TTC549 (cell line): ENCODE measurements at regions not wholly inside any gene's neighbourhood (a gene's known extent, or its start where the extent isn't known, plus 50 kb on each side); places are given as distances from the start of the nearest gene placed in this dataset.

Experiments used
- FAIRE-seq: peaks from 2 replicates; lab custom pipeline; 2012; peaks lifted over from hg19 to GRCh38; lab: Jason Lieb, UNC

DNA sequence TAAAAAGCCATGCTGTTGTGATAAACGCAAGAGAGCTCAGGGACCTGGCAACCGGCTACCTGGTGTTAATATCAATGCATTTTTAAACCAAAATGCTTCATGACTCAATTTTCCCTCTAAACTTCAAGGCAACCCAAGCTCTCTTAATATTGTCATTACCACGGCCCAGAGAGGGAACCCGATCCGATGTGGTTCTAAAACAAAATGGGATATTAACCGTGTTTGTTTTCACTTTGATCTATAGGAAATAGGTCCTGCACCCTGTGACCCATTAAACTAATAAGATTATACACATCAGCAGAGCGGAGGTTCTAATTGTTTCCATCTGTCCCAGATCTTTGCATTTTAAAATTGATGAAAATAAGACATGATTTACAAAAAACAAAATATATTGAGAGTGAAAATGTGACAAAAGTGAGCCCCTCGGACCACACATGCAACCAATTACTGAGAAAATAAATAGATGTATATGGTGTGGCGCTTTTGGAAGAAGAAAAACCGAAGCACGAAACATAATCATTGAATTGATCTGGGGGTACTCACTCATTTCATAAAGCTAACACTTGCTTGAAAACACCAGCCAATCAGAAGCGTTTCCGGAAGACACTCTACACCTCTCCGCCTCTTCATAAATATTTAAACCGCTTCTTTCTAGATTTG, 290.3 kb upstream of the NFE2L3 start:
- no peak for FAIRE-seq

DNA sequence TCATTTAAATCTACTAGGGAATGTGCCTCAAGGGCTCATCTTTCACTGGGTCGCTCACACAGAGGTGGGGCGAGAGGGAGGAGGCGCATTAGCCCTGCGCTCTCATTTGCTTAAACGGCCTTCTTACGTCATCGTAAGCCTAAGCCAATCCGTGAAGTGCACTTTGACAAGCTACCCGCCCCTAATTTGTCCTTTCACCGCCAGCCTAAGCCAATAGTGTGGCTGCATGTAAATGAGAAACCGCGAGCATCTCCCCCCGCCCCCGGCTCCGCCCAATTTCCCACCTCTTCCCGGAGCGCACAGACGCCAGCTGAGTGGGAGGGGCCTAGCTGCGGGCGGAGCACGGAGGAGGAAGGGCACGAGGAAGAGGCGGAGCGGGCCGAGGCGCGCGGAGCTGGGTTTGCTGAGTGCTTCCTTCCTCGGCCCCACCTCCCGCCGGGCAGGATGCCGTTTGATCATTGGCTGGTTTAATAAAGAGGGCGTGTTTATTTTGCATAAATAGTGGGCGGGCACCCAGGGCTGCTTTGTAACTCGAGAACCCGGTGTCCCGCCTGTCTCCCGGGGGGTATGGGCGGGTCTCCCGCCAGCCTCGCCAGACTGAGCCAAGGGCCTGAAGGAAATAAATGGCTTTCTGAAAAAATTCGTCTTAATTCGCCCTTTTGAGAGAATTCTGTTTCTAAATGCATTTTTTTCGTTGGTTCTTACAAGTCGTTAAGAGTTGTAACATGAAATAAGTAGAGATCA, 289.6 kb upstream of the NFE2L3 start:
- peak; percentile 99 for FAIRE-seq

DNA sequence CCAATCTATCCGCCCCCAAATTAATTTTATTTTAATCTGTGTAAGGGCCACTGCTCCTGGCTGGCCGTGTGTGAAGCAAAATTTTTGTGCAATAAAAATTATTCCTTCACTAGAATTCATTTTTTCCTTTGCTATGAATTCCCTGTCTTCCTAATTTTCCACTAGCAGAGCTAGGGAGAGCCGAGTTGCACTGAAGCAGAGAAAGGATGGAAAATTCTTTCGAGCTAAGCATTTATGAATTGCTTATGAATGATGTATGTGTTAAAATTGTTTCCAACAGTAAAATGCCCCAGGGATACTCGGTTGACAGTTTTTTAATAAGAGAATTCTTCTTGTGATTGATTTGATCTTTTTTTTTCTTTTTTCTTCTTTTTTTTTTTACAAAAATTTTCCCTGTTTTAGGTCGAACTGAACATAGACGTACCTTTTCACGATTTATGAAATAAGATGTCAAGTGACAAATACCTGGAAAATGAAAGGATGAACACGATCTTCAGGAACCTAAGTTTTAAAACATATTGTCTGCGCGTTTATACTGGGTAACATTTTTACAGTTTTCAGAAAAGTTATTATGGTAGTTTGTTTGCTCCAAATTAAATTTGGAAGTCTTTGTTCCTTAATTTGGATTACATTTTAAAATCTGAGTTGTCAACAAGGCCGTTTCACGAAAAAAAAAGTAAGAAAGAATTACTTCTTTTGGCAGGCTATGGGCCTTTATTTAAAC, 288.8 kb upstream of the NFE2L3 start:
- no peak for FAIRE-seq

DNA sequence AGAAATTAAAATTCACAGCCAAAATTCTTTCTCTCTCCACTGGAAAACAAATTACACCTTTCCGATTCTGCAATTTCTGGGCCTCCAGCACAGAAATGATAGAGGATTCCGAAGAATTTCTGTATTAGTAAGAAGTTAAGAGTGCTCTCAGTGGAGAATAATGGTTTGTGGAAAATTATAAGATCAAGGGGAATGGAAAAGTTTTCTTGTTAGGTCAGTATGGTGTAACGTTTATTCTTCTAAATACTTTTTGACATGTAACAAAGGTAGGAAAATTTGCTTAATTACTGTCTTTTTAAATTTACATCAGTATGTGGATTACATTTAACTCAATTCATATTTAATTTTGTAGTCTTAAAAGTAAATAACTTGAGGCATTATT, 288.3 kb upstream of the NFE2L3 start:
- FAIRE-seq = no peak

DNA sequence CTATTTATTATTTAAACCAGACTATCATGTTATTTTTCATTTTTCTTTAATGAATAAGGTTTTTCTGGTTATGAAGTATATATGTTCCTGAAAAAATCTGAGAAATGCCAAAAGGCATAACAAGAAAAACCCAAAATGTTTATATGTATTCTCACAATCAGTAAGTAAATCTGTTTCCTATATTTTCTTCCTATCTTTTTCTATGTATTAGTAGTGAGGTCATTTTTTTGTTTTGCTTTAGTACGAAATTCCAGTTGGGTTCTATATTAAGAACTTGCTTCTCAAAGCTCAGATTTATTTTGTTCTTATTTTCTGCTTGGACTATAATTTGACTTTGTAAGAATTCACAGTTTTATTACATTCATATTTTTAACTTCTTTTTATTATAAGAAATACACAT, 287.5 kb upstream of the NFE2L3 start:
- FAIRE-seq = no peak

DNA sequence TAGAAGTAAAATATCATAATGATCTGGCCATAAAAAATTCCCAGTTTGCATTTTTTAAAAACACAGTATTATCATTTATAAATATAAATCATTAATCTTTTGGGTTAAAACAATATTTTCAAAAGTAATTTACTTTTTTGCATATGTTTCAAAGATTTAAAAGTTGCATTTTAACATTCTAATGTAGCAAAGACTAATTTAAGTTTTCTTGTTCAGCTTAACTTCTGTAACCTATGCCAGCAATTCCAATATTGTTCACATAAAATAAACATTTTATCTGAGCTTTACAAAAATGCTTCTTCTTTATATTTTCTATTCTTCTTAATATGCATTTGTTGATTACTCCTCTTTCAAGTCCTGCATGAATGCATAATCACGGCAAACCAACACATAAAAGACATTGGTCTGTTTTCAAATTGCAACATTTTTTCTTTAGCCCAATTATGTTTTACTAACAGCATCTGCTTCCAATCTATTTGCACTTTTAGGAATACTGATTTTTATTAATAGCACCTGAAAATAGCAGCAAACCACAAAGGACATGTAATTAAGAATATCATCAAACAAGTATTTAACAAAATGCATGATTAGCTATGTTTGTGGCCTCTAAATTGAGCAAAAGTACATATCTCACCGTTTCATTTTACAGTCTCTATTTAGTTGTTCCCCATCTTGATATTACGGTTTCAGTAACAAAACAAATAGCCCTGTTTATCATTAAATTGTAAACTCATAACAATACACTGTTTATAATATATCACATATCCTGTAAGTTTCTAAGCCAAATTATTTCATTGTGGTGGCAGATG, 286.9 kb upstream of the NFE2L3 start:
- peak; percentile 79 for FAIRE-seq

DNA sequence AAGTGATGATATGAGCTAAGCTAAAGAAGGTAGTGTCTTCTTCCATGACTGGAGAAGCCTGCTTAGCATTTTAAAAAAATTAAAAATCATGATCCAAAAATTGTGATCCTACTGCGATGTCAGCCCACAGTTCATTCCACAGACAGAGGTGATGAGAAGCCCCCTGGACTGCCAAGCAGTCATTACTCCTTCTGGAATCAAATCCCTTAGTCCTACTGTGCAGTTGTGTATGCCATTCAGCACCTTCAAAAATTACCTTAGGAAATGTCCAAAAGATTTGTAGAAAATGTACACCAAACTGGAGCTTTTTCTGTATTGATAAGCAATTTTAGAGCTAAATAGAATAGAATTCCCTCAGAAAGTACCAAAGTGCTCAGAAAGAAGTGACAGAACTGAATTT, 283.5 kb upstream of the NFE2L3 start:
- no peak for FAIRE-seq

DNA sequence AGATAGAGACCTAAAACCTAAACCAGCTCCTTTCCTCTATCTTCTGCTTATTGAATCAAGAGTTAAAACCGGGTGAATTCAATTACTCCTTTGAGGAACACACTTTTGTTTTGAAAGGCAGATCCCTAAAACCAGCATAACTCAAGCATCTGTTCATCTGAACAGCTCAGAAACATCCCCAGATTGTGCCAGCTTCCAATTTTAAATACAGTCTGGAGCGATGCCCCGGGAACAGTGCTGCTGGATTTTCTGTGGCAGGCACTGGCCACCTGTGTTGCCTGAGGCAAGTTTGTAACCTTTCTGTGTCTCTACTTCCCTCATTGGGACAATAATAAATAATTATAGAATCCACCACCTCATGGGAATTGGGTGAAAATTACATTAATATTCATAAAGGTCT, 281.4 kb upstream of the NFE2L3 start:
- FAIRE-seq = no peak

DNA sequence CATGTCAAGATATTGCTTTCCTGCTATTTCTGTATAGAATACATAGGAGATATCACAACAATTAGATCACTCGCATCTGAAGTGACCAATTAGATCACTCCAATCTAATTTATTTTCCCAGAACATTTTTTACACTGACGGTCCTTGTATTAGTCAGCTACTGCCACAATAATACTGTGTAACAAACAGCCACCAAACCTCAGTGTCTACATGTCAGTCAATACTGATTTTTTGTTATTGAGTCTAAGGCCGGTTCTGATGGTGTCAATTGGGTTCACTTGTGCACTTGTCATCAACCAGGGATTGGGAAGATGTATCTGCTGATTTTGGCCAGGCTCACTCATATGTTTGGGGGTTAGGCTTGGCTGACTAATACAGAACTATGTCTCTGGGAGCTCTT, 275.9 kb upstream of the NFE2L3 start:
- no peak for FAIRE-seq

DNA sequence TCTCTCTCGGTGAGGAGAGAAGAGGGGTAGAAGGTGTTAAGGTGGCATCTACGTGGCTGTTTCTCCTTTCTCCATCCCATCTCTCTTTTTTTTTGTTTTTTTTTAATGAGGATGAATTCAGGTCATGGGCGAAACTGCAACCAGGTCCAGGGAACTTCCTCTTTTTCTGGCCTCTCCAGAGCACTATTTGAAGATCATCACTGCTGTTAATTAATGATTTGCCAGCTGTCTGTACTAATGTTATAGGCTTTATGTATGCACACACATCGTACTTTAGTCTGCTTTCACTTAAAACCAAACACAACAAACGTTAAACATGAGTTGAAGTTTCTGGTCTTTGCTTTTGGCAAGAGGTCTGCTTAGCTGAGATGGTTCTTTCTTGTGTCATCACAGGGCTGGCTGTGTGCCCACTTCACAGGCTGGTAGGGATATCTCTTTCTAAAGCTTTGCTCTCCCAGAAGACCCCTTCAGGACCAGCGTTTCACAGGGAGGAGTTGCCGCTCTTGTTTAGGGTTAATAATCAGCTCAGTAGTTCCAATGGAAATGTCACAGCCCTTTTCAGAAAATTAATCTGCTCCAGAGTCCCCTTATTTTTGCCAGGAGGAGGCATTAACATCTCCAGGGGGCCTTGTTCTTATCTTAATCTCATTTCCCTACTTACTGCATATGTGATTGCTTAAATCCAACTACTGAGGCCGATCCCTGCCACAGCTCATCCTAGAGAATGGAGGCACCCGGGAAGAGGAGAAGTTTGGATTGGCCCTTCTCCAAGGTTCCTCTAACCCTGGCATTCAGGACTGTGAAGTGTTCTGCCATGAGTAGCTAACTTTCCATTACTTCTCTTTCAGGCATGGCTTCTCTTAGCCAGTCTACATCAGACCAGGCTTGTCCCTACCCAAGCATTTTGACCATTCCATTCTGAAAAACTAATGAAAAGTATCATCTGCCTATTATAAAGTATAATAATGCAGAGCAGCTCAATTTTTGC, 273.9 kb upstream of the NFE2L3 start:
- FAIRE-seq = no peak

DNA sequence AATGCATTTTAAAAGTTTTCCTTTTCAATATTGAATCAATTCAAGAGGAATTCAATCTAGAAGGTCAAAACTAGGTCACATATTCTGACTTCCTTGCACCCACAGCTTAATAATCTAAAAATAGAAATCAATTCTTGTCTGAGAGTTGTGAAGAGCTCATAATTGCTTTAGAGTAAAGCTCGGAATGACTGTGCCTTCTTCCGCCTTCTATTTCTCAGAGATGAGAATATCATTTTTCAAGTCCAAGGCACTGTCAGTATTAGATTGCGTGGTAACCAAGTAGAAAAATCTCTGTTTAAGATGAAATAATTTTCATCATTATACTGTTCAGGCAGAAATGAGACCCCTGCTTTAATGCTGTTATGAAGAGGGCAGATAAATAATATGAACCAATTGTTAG, 272.2 kb upstream of the NFE2L3 start:
- no peak for FAIRE-seq

DNA sequence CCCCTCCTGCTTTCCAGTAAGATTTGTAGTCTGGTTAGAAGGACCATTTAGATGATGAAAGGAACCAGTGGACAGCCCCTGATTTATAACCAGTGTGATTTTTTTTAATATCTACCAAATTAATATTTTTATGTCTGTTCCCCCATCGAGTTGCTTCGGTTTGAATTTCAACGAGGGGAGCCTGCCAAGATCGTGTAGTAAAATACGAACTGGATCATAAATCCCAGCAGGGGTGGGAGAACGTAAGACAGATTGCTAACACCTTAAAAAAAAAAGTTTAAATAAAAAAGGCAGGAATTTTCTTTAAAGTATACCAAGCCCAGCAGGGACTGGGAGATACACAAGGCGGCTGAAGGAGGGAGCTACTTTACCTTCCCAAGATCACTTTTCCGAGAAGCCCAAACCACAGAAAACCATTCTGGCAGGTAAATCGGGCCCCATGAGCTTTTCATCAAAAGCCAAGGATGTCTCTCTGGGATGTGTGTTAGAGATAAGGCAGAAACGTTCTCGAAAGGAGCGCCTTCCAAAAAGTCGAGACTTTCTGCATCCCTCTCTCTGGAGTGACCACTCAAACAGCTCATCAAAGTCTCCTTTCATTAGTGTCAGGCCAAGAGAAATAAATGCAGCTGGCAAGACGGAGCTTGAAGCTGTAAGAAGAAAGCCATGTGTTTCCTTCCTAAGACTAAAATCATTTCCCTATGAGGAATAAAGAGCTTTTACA, 270.5 kb upstream of the NFE2L3 start:
- no peak for FAIRE-seq

DNA sequence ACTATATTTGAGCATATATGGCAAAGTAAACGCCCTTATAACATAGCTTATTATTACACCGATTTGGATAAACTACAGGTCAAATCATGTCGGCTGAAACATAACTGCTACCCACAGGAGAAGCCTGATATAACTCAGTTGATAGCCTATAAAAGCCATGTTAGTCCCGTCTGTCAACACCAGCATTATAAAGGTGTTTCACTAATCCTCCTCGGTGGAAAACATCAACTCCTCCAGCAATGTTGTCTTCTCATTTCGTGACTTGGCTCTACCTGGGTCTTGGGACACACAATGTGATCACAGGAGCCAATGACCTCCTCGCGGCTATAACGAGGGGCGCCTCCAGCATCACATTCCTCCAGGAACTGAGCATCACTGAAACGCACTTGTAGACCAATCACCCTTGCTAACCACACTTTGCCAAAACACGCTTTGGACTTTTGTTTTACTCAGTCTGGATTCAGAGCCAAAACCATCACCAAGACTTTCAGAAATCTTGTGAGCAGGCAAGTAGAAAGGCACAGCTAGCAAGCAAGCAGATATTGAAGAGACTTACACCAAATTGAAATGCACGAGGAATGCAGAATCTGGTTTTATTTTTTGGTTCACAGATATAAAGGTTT, 269.7 kb upstream of the NFE2L3 start:
- no peak for FAIRE-seq

DNA sequence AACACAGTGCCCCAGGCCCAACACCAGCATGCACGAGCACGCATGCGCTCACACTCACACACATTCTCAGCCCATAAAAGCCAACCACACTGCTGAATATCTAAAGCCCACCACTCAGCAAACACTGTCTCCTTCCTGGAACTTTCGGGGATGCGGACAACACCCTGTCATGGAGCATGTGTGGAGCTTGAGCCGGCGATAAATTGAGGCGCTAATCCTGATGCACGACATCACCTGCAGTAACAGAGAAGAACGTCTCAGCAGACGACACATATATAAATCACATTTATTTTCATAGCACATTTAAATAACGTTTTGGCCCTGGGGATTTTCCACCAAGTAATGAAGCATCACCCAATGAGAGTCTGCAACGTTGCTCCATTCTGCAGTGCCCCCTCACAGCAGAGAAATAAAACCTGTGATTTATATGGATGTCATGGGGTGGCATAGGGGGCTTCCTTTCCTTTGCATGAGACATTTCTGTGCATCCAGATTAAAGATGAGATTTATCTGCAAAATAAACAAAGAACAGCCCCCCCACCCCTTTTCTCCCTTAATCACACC, 267.7 kb upstream of the NFE2L3 start:
- FAIRE-seq = no peak

DNA sequence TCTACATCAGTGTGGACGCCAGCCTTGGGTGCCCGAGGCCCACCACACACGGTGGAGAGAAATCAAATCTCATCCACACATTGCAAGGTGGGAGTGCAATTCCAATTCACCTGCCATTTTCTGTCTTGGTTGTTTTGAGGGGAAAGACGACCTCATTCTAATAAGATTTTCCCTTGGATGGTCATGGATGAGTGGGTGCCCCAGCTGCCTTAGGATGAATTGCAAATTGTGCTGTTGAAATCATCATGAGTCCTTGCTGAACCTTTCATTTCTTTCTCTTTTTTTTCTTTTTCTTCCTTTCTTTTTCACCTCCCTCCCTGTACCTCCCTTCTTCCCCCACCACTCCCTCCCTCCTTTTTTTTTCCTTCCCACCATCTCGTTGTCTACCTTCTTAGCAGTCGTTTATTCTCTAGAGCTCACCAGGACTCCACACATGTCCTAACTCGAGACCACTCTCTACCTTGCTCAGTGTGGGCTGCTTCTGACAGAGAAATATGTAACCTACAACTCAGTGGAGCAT, 266.9 kb upstream of the NFE2L3 start:
- FAIRE-seq = no peak

DNA sequence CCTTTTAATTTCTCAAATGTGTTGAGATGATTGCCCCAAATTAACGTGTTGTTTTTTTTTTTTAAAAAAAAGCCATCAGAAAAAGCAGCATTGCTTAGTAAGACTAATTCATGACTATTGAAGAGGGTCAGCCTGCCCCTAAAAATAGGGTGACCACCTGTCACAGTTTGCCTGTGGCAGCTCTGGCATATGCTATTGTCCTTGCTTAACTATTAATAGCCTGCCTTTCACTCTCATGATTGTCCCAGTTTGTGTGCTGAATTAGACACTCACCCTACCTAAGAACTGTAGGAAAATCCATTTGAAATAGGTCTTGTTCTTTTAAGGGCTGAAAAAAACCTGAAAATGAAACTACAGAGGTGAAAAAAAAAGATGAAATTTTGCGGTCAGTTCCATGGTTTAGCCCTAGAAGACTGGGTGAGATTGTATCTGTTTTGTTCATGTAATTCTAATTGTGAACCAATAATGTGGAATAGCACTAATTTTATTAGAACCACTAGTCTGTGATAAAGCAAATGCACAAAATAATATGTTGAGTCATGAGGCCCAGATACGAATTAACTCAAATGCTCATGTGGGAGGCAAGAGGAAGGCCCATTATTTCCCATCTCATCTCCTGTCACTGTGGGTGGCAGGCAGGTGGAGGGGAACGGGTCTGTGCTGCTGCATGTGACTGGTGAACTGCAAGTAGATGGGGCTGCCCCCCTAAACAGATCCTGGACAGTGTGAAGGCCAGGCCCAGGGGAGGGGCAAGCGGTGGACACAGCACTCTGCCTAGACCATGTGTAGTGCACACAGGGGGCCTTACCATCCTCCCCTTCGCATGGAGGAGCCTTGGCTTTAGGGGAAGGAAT, 265.4 kb upstream of the NFE2L3 start:
- FAIRE-seq = no peak

DNA sequence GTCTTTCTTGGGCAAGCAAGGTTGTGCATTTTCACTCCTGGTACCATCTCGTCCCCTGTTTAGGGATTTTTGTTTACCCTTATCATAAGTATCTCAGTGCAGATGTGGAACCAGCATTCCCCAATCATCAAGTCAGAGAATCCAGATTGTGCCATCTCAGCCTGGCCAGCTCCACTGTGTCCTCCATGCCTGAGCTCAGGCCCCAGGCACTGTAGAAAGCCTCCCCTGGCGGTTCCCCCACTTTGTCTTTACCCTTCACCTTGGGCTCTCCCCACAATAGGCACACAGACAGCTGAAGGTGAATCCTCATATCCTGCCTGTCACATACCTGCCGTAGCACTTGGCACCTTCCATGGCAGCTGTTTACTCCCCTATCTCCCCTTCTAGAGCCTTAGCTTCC, 264.7 kb upstream of the NFE2L3 start:
- no peak for FAIRE-seq

DNA sequence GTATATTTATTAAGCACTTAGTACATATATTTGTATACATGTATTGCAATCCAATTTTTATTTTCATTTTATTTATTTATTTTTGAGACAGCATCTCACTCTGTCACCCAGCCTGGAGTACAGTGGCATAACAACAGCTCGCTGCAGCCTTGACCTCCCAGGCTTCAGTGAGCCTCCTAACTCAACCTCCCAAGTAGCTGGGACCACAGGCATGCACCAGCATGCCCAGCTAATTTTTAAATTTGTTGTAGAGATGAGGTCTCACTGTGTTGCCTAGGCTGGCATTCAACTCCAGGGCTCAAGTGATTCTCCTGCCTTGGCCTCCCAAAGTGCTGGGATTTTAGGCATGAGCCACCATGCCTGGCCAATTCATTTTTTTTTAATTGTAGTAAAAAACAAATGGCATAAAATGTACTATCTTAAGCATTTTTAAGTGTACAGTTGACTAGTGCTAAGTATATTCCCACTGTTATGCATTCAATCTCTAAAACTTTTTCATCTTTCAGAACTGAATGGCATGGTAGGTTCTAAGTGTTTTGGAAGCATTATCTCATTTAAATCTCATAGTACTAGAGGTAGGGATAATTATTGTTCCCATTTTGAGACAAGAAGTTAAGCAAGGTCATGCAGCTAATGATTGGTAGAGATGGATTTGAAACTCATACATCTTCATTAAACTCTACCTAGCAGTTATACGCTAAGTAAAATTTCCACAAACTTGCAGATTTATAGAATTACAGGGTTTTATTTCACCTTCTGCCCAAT, 264.0 kb upstream of the NFE2L3 start:
- no peak for FAIRE-seq
